ENCODE measurements at regions not wholly inside any gene's neighbourhood (a gene's known extent, or its start where the extent isn't known, plus 50 kb on each side); places are given as distances from the start of the nearest gene placed in this dataset.

GRCh38 chr7:17016402-17017010 lies 134.7 kb upstream of the AGR3 start:
- Histone ChIP-seq H3K27ac (ENCODE audit: low read depth, low read length) (no peak overlapping the region), H4K20me1 (ENCODE audit: insufficient read depth) (no peaks in the 10 kb centered on the region), H2AFZ (ENCODE audit: low read depth, low read length, poor library complexity, severe bottlenecking) (no peak overlapping the region), H3K4me1 (ENCODE audit: control insufficient read depth in 1 of 2, insufficient read depth in 2 of 2, low read length in 2 of 2) (no peaks in the 10 kb centered on the region), H3K36me3 (ENCODE audit: control insufficient read depth in 1 of 2, insufficient read depth in 2 of 2, low read length in 2 of 2) (no peaks in the 10 kb centered on the region), H3K27me3 (ENCODE audit: insufficient read depth, low read length) (no peaks in the 10 kb centered on the region), H3K4me2 (ENCODE audit: low read length) (no peak overlapping the region), H3K9me3 (ENCODE audit: control insufficient read depth in 1 of 2, insufficient read depth in 1 of 2, low read depth in 1 of 2, low read length in 2 of 2) (no peaks in the 10 kb centered on the region), H3K4me3 (replicated peaks in 1 of 2; ENCODE audit: low read depth in 1 of 2, low read length in 2 of 2) (no peak overlapping the region), H3K79me2 (ENCODE audit: insufficient read depth, low read length) (no peaks in the 10 kb centered on the region), H3K9me2 (ENCODE audit: insufficient read depth) (no peaks in the 10 kb centered on the region), H3K9ac (ENCODE audit: low read length) (no peak overlapping the region)
- CTCF ChIA-PET, result no interaction called here
- no TSS peak for BruUV-seq (replicated peaks)
- RAD21 ChIA-PET (ENCODE audit: low non-redundant PET in 1 of 2, low total read pairs in 2 of 2, uncharacterized antibody in 2 of 2, unreplicated experiment in 2 of 2), result no interaction called here
- no peak for TF ChIP-seq EGR1 (IDR thresholded peaks at IDR 0.05; ENCODE audit: low read depth)
- TF ChIP-seq, protein P1, sequence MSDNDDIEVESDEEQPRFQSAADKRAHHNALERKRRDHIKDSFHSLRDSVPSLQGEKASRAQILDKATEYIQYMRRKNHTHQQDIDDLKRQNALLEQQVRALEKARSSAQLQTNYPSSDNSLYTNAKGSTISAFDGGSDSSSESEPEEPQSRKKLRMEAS (IDR thresholded peaks at IDR 0.05), result no peak
- no peak for TF ChIP-seq CBX3 (IDR thresholded peaks at IDR 0.05; ENCODE audit: low read depth)
- no peak for TF ChIP-seq ZNF274 (IDR thresholded peaks at IDR 0.05; ENCODE audit: low read depth, low read length)
- no peak for TF ChIP-seq SP1 (IDR thresholded peaks at IDR 0.05; ENCODE audit: low read depth)
- no peak for TF ChIP-seq POLR2AphosphoS5 (IDR thresholded peaks at IDR 0.05; ENCODE audit: low read depth, low read length)
- POLR2A ChIA-PET, result no interaction called here
- ATAC-seq, result no peak
- DNase-seq (ENCODE audit: low read depth, low spot score), result no peak
- intact Hi-C loops (cut with micrococcal nuclease), result no loop called here

- ChIA-PET CTCF (interaction anchor here (1.4 to 1.5 kb wide), 2 partner anchors 9 to 10 kb away, joined by 3 to 6 read pairs; no protein-coding TSS in a partner anchor), RAD21 (ENCODE audit: low non-redundant PET in 1 of 2, low total read pairs in 2 of 2, uncharacterized antibody in 2 of 2, unreplicated experiment in 2 of 2) (no interaction called here), POLR2A (no interaction called here)
- H3K79me2 ChIP-seq (ENCODE audit: insufficient read depth, low read length), result no peaks in the 10 kb centered on the region
- H3K4me2 ChIP-seq (ENCODE audit: low read length), result no peak overlapping the region
- H3K9me2 ChIP-seq (ENCODE audit: insufficient read depth), result no peaks in the 10 kb centered on the region
- no peaks in the 10 kb centered on the region for H3K4me1 ChIP-seq (ENCODE audit: control insufficient read depth in 1 of 2, insufficient read depth in 2 of 2, low read length in 2 of 2)
- H4K20me1 ChIP-seq (ENCODE audit: insufficient read depth), result no peaks in the 10 kb centered on the region
- no peaks in the 10 kb centered on the region for H3K27me3 ChIP-seq (ENCODE audit: insufficient read depth, low read length)
- ATAC-seq, result no peak
- no peak overlapping the region for H3K9ac ChIP-seq (ENCODE audit: low read length)
- no peaks in the 10 kb centered on the region for H3K9me3 ChIP-seq (ENCODE audit: control insufficient read depth in 1 of 2, insufficient read depth in 1 of 2, low read depth in 1 of 2, low read length in 2 of 2)
- H2AFZ ChIP-seq (ENCODE audit: low read depth, low read length, poor library complexity, severe bottlenecking), result no peak overlapping the region
- no TSS peak for BruUV-seq (replicated peaks)
- DNase-seq (ENCODE audit: low read depth, low spot score), result no peak
- no peaks in the 10 kb centered on the region for H3K36me3 ChIP-seq (ENCODE audit: control insufficient read depth in 1 of 2, insufficient read depth in 2 of 2, low read length in 2 of 2)
- H3K4me3 ChIP-seq (replicated peaks in 1 of 2; ENCODE audit: low read depth in 1 of 2, low read length in 2 of 2), result no peak overlapping the region
- H3K27ac ChIP-seq (ENCODE audit: low read depth, low read length), result no peak overlapping the region
- no peak for TF ChIP-seq JUND (IDR thresholded peaks at IDR 0.05)
- TF ChIP-seq CBX3 (IDR thresholded peaks at IDR 0.05; ENCODE audit: low read depth), result no peak
- TF ChIP-seq CEBPB (IDR thresholded peaks at IDR 0.05; ENCODE audit: low read depth), result no peak
- no peak for TF ChIP-seq ZNF274 (IDR thresholded peaks at IDR 0.05; ENCODE audit: low read depth, low read length)
- TF ChIP-seq REST (IDR thresholded peaks at IDR 0.05; ENCODE audit: low read depth), result no peak
- no peak for TF ChIP-seq POLR2AphosphoS5 (IDR thresholded peaks at IDR 0.05; ENCODE audit: low read depth, low read length)
- no peak for TF ChIP-seq CTCF (IDR thresholded peaks at IDR 0.05 in 2 of 3, conservative IDR thresholded peaks at IDR 0.05 in 1 of 3; ENCODE audit: borderline replicate concordance in 1 of 3, insufficient read depth in 1 of 3, low read depth in 2 of 3, low read length in 2 of 3)
- no peak for TF ChIP-seq SRF (IDR thresholded peaks at IDR 0.05; ENCODE audit: low read depth)
- intact Hi-C loops (cut with micrococcal nuclease), result no loop called here
These were observed 137.3 kb upstream of the AGR3 start for GRCh38 chr7:17019106-17019505.

All from HCT116 (cell line).